K562 (cell line): ENCODE measurements at regions not wholly inside any gene's neighbourhood (a gene's known extent, or its start where the extent isn't known, plus 50 kb on each side); places are given as distances from the start of the nearest gene placed in this dataset.

Source experiments
- ATAC-seq: fragments of 200-7000 bp; cut with Tn5 transposase; 3 replicates; pipeline ENCODE4 v1.9.1; 2020; ENCODE audit warnings: moderate library complexity
- BruUV-seq: library from RNA; stranded (reverse); fragments of 400-500 nt; replicated peaks from 2 replicates; lab custom pipeline; 2021; lab: Mats Ljungman, UMichigan
- CTCF ChIA-PET: fragments of 300-600 bp; formaldehyde crosslinking; extraction: SDS; loops from one replicate; lab custom pipeline; 2021; ENCODE audit warnings: low intra/inter-chr PET ratio; lab: Yijun Ruan, JAX
- POLR2A ChIA-PET: fragments of 300-600, 350-650 bp; sonication (Branson Sonifier 250); formaldehyde crosslinking; extraction: SDS; loops from one replicate; lab custom pipeline; 2021; ENCODE audit warnings: antibody characterized with exemption, inconsistent platforms; lab: Yijun Ruan, JAX
- DNase-seq, 4 experiments: peaks; one replicate each; pipeline versions ENCODE4 v3.0.0 to v3.0.0-alpha.2; 2011 to 2018; ENCODE audit warnings: low spot score in 3 of 4, mixed read lengths in 3 of 4; ENCODE audit errors: extremely low read depth in 1 of 4
- FAIRE-seq: peaks from 2 replicates; lab custom pipeline; 2011; peaks lifted over from hg19 to GRCh38; lab: Jason Lieb, UNC
- H2AFZ ChIP-seq: 2 replicates; pipeline ENCODE4 v1.6.0; 2011; ENCODE audit warnings: low read depth, low read length, control low read depth, inconsistent platforms
- H3K27ac ChIP-seq: fragments of 200-600 bp; 3 replicates; pipeline ENCODE4 v1.8.0; 2011; ENCODE audit warnings: low read depth, mild to moderate bottlenecking, control low read depth, inconsistent platforms, low read length, moderate library complexity, mixed read lengths; ENCODE audit errors: extremely low read depth
- H3K27me3 ChIP-seq, 2 experiments: fragments of 300-600 bp in 1 of 2; 2 replicates in 1 of 2; 3 replicates in 1 of 2; pipeline versions ENCODE4 v1.6.0 to v1.8.0; 2011; ENCODE audit warnings: inconsistent platforms in 2 of 2, low read length in 2 of 2, mild to moderate bottlenecking in 1 of 2, mixed read lengths in 1 of 2, moderate library complexity in 1 of 2; ENCODE audit not compliant: control insufficient read depth in 2 of 2, insufficient read depth in 2 of 2
- H3K36me3 ChIP-seq: fragments of 300-600 bp; 3 replicates; pipeline ENCODE4 v1.8.0; 2011; ENCODE audit warnings: mild to moderate bottlenecking, low read length, inconsistent platforms; ENCODE audit not compliant: control insufficient read depth, insufficient read depth
- H3K4me1 ChIP-seq, 2 experiments: fragments of 200-600 bp in 1 of 2; replicated peaks in 1 of 2; 2 replicates in 1 of 2; 3 replicates in 1 of 2; pipeline versions ENCODE4 v1.5.1 to v1.8.0; 2011; ENCODE audit warnings: inconsistent platforms in 2 of 2, low read length in 2 of 2, mild to moderate bottlenecking in 1 of 2, mixed read lengths in 1 of 2, moderate library complexity in 1 of 2; ENCODE audit not compliant: control insufficient read depth in 2 of 2, insufficient read depth in 2 of 2
- H3K4me2 ChIP-seq: 2 replicates; pipeline ENCODE4 v1.6.1; 2011; ENCODE audit warnings: low read length, control low read depth, inconsistent platforms, mixed read lengths; ENCODE audit not compliant: insufficient read depth
- H3K4me3 ChIP-seq: fragments of 200-600 bp; sonication (generic), shearing (Covaris generic); 2 replicates; pipeline ENCODE4 v1.5.1; 2016; ENCODE audit warnings: control low read depth, inconsistent platforms
- H3K79me2 ChIP-seq: fragments of 200-600 bp; 3 replicates; pipeline ENCODE4 v1.8.0; 2011; ENCODE audit warnings: low read length, inconsistent platforms; ENCODE audit not compliant: control insufficient read depth, insufficient read depth
- H3K9ac ChIP-seq, 2 experiments: 2 replicates each; pipeline versions ENCODE4 v1.6.0 to v1.6.1; 2011; ENCODE audit warnings: low read depth in 2 of 2, low read length in 2 of 2, control low read depth in 1 of 2, inconsistent platforms in 1 of 2, mild to moderate bottlenecking in 1 of 2, mixed read lengths in 1 of 2; ENCODE audit not compliant: insufficient read depth in 1 of 2
- H3K9me1 ChIP-seq: one replicate; pipeline ENCODE4 v1.6.0; 2011; ENCODE audit warnings: inconsistent platforms, mild to moderate bottlenecking, low read length, moderate library complexity; ENCODE audit not compliant: control insufficient read depth, insufficient read depth
- H3K9me3 ChIP-seq: replicated peaks from 2 replicates; pipeline ENCODE4 v1.5.1; 2011; ENCODE audit warnings: low read depth, low read length, inconsistent platforms; ENCODE audit not compliant: control insufficient read depth, insufficient read depth
- H4K20me1 ChIP-seq: replicated peaks from 2 replicates; pipeline ENCODE4 v1.6.1; 2011; ENCODE audit warnings: low read length, inconsistent platforms, mixed read lengths; ENCODE audit not compliant: control insufficient read depth, insufficient read depth
- BRD9 ChIP-seq: fragments of 450-650 bp; IDR thresholded peaks from 2 replicates; pipeline ENCODE4 v1.6.1; 2018; ENCODE audit warnings: low read depth; ENCODE audit not compliant: partially characterized antibody
- COPS2 ChIP-seq: fragments of 450-650 bp; conservative IDR thresholded peaks from 2 replicates; pipeline ENCODE4 v1.6.1; 2016; ENCODE audit warnings: mild to moderate bottlenecking, moderate library complexity
- GTF2A2 ChIP-seq: IDR thresholded peaks from 2 replicates; pipeline ENCODE4 v1.6.1; 2016; ENCODE audit warnings: mild to moderate bottlenecking, missing genetic modification characterization, missing compliant biosample characterization
- HMGXB4 ChIP-seq: sonication (generic); formaldehyde crosslinking; IDR thresholded peaks from 2 replicates; pipeline ENCODE4 v1.8.1; 2023; ENCODE audit warnings: mild to moderate bottlenecking, missing genetic modification reagents
- MAFG ChIP-seq: fragments of 450-650 bp; conservative IDR thresholded peaks from 2 replicates; pipeline ENCODE4 v1.6.1; 2016; ENCODE audit warnings: missing genetic modification characterization, missing compliant biosample characterization
- PHF8 ChIP-seq: fragments of 200-600 bp; sonication (generic); IDR thresholded peaks from 2 replicates; pipeline ENCODE4 v1.6.1; 2012; ENCODE audit warnings: mixed run types, mild to moderate bottlenecking, inconsistent platforms, low read length, moderate library complexity, borderline replicate concordance
- REST ChIP-seq, 2 experiments: fragments of 450-650 bp; formaldehyde crosslinking in 1 of 2; IDR thresholded peaks; 2 replicates each; pipeline versions ENCODE4 v1.4.0 to v1.6.1; 2014 to 2020; ENCODE audit warnings: mild to moderate bottlenecking in 2 of 2, borderline replicate concordance in 1 of 2, low read depth in 1 of 2
- RNF2 ChIP-seq: sonication (generic); IDR thresholded peaks from 2 replicates; pipeline ENCODE4 v1.6.1; 2016
- ZNF592 ChIP-seq: fragments of 450-650 bp; IDR thresholded peaks from 2 replicates; pipeline ENCODE4 v1.6.1; 2017; ENCODE audit warnings: antibody characterized with exemption, mild to moderate bottlenecking
- WGBS: fragments of 100-300 bp; shearing (Covaris generic); methylation state at CpG from one replicate; pipeline ENCODE4 v1.1.6; 2016; ENCODE audit warnings: low coverage, mixed read lengths; ENCODE audit not compliant: insufficient coverage; ENCODE audit errors: missing lambda C conversion rate; 5-methylcytosine and 5-hydroxymethylcytosine counted together
- in situ Hi-C: fragments of 300-500 bp; cut with MboI; formaldehyde crosslinking; loops from 4 replicates; pipeline ENCODE4 v1.15.0; 2018; ENCODE audit warnings: inconsistent platforms, mixed read lengths
- intact Hi-C: fragments of 100-400 bp; cut with micrococcal nuclease; formaldehyde crosslinking; loops from 2 replicates; pipeline ENCODE4 v1.14.2; 2022

- Histone ChIP-seq H3K79me2 (no peaks in the 10 kb centered on the region), H3K36me3 (no peaks in the 10 kb centered on the region), H2AFZ (no peak overlapping the region), H3K4me1 (no peaks in the 10 kb centered on the region), H3K4me2 (no peak overlapping the region), H3K4me3 (no peak overlapping the region), H4K20me1 (no peaks in the 10 kb centered on the region), H3K27me3 (no peaks in the 10 kb centered on the region), H3K27ac (no peak overlapping the region), H3K9ac (no peak overlapping the region), H3K9me1 (no peaks in the 10 kb centered on the region), H3K9me3 (no peaks in the 10 kb centered on the region)
- intact Hi-C loops = no loop called here
- WGBS = 0% methylated on average over 1 of the region's 1 CpG
- ATAC-seq (no peak), FAIRE-seq (no peak), DNase-seq (no peak)
- BruUV-seq = no TSS peak
- POLR2A ChIA-PET = no interaction called here
- CTCF ChIA-PET = no interaction called here
- in situ Hi-C loops = no loop called here
- TF ChIP-seq GTF2A2 (tag) = no peak
- TF ChIP-seq REST (IDR thresholded peaks at IDR 0.05; ENCODE audit: borderline replicate concordance) = no peak
- TF ChIP-seq REST (CRISPR knock-in tag; IDR thresholded peaks at IDR 0.05; ENCODE audit: low read depth) = no peak
- no peak for TF ChIP-seq MAFG
- no peak for TF ChIP-seq PHF8
- TF ChIP-seq HMGXB4 (CRISPR knock-in tag) = no peak
- TF ChIP-seq ZNF592 = no peak
- TF ChIP-seq COPS2 = no peak
- no peak for TF ChIP-seq BRD9
- TF ChIP-seq RNF2 = no peak
These were observed 159.6 kb upstream of the TAS2R1 start for GRCh38 chr5:9789777-9790176.
